Renal cortex interstitium (tissue), 11 donors: ENCODE measurements at regions not wholly inside any gene's neighbourhood (a gene's known extent, or its start where the extent isn't known, plus 50 kb on each side); places are given as distances from the start of the nearest gene placed in this dataset.

Source experiments
- DNase-seq, 11 donors: peaks; one replicate each; pipeline ENCODE4 v3.0.0-alpha.2; 2013; ENCODE audit warnings: low read depth in 9 of 11, low spot score in 4 of 11; ENCODE audit errors: extremely low read depth in 1 of 11

DNA sequence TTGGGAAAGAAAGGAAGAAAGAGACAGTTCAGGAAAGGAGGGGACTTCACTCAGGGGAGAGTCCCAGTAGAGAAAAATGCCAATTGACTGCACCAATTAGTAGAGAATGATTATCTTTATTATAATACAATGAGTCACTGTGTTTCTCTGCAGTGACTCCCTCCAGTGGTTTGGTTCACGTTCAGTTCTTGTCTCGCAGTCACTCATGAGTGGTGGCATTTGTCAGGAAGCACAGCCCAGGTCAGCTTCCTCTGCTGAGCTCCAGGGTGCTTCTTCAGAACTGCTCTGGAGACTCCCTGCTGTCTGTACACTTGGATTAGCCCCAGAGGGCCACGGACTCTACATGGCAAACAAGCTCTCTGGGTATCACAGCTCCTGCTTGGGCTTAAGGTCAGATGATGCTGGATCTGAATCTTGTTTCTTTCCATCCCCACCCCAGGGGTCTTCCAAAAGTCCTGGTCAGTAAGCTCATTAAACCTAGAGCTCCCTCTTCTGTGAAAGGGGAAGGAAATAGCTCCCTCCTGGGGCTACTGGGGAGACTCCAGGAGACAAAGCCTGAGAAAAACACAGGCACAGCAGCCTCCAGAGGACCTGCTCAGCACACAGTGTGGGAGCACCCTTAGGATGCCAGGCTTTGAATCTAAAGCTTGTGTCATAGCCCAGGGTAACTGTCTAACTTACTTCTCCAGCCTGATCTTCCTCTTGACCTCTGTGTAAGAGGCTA lies 619.0 kb downstream of the AJAP1 start:
- DNase-seq = no peak

GRCh38 chr1:5272325-5272724 lies 617.9 kb downstream of the AJAP1 start:
- DNase-seq = no peak

DNA sequence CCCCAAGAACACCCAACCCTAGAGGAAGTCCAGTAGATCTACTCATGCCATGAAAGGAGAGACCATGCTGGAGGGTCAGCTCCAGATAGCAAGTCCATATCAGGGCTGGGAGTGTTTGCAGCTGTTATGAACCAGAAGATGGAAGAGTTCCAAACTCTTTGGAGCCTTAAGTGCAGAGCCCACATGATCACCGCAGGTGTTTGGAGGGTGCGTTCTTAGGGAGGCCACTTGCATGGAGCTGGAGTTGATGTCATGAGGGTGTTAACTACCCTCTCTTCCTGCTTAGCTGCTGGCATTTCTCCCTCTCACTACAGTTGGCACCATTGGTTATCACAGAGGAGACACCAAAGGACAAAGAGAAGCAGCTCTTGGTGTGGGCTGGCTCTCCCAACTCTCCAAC lies 616.9 kb downstream of the AJAP1 start:
- DNase-seq = no peak

GRCh38 chr1:5269901-5270300 lies 615.5 kb downstream of the AJAP1 start:
- DNase-seq = no peak

GRCh38 chr1:5267603-5268235 lies 613.3 kb downstream of the AJAP1 start:
- no peak for DNase-seq

DNA sequence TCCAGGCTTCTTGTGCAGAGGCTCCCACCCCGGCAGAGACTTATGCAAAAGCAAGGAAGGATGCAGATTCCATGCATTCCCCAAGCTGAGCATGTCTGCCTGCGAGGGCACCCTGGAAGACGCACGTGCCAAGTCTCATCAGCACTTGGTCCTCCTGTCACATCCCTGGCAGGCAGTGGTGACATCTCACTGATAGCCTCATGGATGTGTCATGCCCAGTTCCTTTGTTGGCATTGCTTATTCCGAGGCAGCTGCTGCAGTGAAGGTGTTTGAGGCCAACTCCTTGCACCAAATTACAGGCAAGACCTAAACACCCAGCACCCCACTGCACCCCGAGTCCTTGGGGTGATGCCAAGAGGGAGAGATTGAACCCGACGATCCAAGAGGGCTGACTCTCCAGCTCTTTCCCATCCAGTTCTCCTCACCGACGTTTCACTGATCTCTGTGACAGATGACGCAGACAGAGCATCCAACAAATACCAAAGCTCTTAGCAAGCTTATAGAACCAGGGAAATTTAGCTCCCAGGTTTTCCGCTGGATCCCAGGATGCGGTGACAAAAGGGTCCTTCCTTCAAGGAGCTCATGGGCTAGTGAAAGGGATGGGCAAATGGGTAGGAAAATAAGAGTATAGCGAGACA lies 611.1 kb downstream of the AJAP1 start:
- no peak for DNase-seq

- no peak for DNase-seq
These were observed 610.1 kb downstream of the AJAP1 start for GRCh38 chr1:5264476-5264875.

- no peak for DNase-seq
These were observed 602.4 kb downstream of the AJAP1 start for GRCh38 chr1:5256793-5257192.

- no peak for DNase-seq
These were observed 600.6 kb downstream of the AJAP1 start for GRCh38 chr1:5254975-5255374.

DNA sequence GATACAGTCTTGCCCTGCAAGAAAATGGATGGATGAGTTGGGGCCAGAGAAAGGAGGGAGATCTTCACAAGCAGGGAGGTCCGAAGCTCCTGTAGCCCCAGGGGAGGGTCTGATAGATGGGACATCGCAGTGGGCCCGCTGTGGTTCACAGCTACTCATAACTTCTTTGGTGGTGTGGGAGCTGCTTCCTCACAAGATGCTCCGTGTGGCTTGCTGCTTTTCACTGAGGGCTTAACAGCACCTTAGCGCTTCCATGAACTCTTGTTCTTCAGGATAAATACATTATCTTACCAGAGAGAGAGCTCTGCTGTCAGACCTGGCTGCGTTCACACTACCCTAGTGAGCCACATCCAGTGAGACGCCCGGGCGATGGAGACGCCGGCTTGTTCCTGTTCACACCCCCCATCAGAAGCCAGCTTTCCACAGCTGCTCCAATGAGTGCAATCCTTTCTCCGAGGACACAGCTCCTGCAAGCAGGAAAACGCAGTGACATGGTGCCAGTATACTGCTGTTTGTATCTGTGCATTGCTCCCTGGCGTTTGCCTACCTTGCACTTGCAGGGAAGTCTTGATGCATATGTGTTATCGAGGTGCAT lies 599.8 kb downstream of the AJAP1 start:
- no peak for DNase-seq

DNA sequence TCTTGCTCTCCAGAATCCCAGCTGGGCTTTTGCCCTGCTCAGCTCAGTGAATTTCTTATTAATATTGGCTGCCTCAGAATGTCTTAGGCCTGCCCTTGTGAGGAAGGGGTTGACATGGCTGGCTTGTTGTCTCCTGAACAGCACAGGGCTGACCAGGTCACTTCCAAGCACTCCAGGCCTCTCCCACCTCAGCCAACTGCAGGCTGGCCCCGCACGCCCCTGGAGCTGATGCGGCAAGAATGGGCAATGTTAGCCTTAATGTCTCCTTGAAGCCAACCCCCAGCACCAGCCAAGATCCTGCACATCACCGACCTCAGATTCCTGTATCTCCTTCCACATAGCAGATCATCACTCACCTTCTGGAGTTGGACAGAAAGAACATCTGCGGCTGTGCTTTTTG lies 598.6 kb downstream of the AJAP1 start:
- DNase-seq = no peak

DNA sequence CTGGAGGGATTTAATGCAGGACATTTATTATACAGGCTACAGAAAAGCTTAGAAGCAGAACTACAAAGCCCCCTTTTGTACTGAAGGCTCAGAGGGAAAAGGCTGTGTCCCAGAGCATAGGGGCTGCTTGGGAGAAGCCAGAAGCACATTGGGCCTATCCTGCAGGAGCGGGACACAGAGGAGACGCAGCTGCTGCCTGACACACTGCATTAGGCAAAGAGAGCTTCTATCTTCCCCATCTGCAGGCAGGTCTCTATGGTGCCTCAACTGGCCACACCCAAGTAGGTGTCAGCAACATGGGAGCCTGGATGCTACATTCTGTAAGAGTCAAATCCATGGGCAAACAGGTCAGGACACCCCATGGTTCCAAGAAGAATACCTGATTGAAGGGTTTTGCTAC lies 595.9 kb downstream of the AJAP1 start:
- DNase-seq = no peak

- no peak for DNase-seq
These were observed 590.9 kb downstream of the AJAP1 start for GRCh38 chr1:5245348-5245747.

DNA sequence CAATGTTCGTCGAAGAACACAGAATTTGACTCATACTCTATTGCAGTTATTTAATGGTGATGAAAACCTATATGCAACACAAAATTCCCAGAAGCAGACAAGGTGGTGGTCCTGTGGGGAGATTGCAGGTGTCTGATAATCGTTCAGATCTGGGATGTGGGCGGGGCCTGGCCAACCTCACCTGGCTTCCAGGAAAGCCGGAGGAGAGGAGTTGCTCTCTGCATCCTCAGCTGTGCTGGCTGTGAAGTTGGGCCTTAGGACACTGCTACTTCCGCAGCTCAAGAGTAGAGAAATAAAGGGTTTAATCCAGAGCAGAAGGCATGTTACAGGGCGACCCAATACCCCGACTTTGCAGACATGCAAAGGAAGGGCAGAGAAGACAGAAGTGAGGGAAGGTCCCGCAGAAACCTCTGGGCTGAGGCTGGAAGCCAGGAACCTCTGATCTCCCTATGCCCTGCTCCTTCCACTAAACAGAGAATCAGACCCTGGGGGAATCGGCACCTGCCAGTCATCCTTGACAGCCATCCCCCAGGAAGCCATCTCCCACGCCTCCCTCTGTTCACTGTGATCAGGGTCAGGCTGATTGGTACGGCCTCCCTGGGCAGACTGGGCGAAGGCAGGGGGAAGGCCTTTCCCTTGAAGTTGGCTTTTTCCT lies 590.3 kb downstream of the AJAP1 start:
- no peak for DNase-seq

- no peak for DNase-seq
These were observed 588.4 kb downstream of the AJAP1 start for GRCh38 chr1:5242850-5243249.

DNA sequence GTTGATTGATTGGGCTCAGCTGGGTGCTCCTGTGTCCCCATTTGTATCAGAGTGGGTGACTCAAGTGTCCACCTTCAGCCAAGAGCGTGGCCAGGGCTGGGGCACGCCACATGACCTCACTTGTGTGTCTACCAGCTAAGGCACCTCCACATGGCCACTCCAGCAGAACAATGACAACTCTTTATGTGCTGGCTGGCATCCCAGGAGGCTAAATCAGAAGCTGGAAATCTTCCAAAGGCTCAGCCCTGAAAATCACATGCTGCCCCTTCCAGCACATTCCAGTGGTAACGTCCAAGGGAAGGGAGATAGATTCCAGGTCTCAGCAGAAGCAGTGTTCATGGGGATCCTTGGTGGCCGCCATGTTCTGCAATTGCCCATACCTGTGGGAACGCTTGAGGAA lies 585.5 kb downstream of the AJAP1 start:
- no peak for DNase-seq

- DNase-seq = no peak
These were observed 584.1 kb downstream of the AJAP1 start for GRCh38 chr1:5238351-5239130.

DNA sequence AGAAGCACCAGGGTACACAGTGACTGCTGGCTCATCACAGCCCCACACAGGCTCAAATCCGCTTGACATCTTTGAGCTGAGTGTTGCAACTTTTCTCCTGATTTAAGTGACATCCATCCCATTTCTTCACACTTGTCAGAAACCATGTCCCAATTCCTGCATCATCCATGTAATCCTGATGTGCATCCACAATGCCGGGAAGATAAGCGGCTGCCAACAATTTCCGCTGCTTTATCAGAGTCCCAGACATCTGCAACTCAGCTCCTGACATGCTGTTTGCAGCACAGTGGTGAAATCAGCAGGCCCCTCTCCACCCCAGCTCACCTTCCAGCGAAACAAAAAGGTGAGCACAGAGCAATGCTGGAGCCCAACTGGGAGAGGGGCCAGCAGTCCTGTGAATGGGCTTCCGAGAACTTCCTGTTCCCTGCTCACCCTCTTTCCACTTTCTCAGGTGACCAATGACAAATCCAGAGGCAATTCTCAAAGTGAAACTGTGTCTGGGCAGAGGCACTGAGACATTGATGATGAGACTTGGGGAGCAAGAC lies 581.0 kb downstream of the AJAP1 start:
- no peak for DNase-seq

DNA sequence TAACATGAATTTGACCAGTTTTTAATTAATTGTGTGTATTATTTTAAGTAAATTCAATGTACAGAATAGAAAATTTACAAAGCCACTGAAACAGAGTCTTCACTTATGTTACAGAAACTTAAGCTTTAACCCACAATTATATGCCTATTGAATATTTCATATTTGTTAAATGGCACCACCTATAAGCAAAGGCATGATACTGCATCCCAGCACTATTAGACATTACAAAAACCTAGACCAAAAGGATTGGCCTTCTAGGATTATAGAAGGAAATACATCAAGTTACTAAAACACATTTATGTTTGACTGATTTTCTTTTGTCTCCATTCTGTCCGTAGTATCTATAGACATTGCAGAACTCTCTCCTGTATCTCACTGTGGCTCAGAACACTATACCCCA lies 578.1 kb downstream of the AJAP1 start:
- DNase-seq = no peak
